Activated effector memory CD4-positive, alpha-beta T cell treated with Interleukin-2 at 50 U/mL for 16 hours (primary cell): ENCODE measurements at regions not wholly inside any gene's neighbourhood (a gene's known extent, or its start where the extent isn't known, plus 50 kb on each side); places are given as distances from the start of the nearest gene placed in this dataset.
"Not testable (repeated sequence)": the region's sequence is repeated elsewhere in the genome, so short reads cannot be mapped to it uniquely, and the experiment has no call there.

Experiments
- DNase-seq: peaks from one replicate; pipeline ENCODE4 v3.0.0-alpha.2; 2020

DNA sequence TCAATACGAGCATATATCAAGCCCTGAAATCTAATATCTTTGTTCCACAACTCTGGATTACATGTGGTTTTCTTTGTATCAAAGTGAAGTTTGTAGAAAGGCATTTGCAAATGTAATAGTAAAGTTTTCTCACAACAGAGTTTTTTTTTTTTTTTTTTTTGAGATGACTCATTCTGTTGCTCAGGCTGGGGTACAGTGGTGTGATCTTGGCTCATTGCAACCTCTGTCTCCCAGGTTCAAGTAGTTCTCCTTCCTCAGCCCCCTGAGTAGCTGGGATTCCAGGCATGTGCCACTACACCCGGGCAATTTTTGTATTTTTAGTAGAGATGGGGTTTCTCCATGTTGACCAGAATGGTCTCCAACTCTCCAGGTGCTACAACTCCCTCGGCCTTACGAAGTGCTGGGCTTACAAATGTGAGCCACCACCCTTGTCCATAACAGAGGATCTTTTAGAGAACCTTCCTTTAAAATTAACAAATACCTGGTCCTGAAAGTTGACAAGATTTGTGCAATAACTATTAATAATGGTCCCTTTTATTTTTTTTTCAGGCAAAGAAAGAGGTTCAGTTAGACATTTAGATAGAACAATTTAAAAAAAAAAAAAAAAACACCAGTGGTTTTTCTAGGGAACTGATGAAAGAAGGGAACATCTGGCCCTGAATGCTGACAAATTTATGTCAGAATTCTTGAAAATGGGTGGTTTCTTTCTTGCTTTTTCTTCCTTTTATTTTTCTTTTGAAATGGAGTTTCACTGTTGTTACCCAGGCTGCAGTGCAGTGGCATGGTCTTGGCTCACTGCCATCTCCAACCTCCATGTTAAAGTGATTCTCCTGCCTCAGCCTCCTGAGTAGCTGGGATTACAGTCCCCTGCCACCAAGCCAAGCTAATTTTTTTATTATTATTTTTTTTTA lies 278.5 kb downstream of the RPS4Y2 start:
- no peak for DNase-seq

DNA sequence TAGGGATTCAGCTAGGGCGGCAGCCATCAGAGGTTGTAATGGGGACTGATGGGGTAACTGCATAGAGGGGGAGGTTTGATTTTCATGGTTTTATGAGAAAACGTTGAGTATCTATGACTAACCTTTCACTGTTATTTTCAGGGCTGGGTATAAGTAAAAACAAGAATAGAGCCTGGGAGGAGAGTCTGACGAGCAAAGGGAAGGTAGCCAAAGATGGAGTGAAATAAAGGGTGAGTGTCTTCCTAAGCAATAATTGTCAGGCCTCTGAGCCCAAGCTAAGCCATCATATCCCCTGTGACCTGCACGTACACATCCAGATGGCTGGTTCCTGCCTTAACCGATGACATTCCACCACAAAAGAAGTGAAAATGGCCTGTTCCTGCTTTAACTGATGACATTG lies 281.5 kb downstream of the RPS4Y2 start:
- DNase-seq: not testable (repeated sequence)

DNA sequence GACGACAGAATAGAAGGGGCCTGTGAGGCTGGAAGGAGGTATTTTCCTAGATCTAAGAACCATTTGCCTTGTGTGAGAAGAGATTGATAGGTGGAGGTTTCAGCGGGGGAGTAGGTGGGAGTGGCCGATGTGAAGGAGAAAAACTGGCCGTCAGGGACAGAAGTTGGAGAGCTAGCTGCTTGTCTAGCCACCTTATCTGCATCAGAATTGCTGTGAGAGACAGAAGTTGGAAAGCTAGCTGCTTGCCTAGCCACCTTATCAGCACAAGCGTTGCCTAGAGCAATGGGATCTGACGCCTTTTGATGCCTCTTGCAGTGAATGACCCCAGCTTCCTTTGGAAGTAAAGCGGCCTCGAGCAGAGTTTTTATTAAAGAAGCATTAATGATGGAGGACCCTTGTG lies 283.9 kb downstream of the RPS4Y2 start:
- DNase-seq: no peak

DNA sequence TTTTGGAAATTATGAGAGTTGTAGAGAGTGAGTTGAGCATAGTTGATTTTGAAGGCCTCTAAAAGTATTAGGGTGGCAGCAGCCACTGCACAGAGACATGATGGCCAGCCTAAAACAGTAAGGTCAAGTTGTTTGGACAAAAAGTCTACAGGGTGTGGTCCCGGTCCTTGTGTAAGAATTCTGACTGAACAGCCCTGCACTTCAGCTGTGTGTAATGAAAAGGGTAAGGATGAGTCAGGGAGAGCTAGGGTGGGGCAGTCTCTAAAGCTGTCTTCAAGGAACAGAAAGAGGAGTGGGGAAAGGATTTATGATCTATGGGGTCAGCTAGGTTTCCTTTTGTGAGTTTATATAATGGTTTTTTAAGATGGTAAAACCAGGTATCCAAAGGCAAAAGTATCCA lies 284.8 kb downstream of the RPS4Y2 start:
- not testable (repeated sequence) for DNase-seq

DNA sequence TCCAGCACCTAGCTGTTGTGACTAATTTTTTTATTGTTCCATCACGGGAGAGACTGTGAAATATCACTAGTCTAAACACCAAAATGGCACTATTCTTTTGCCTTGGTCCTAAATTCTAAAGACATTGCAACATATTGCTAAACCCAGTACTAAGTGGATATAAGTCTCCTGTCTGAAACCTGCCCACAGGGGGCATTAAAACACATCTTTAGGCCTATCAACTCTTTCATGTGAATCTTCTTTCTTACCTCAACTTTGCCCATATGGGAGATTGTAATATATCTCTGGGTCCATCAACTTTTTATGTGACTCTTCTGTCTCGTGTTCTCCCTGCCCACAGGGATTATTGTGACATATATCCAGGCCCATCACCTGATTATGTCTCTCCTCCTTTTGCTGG lies 317.2 kb downstream of the RPS4Y2 start:
- no peak for DNase-seq

DNA sequence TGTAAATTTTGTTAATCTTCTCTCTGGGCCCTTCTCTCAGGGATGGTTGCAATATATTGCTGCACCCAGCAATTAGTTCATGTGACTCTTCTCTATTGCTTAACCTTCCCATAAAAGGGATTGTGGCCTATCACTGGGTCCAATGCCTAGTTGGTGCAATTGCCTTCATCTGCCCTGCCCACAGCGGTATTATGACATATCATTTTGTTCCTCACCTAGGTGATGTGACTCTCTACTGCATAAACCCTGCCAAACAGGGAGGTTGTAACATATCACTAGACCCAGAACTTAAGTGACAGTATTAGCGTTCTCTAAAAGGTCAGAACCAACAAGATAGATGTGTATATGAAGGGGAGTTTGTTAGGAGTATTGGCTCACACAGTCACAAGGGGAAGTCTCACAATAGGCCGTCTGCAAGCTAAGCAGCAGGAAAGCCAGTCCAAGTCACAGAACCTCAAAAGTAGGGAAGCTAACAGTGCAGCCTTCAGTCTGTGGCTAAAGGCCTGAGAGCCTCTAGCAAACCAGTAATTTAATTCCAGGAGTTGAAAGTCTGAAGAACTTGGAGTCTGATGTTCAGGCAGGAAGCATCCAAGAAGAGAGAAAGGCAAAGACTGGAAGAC lies 317.8 kb downstream of the RPS4Y2 start:
- no peak for DNase-seq

DNA sequence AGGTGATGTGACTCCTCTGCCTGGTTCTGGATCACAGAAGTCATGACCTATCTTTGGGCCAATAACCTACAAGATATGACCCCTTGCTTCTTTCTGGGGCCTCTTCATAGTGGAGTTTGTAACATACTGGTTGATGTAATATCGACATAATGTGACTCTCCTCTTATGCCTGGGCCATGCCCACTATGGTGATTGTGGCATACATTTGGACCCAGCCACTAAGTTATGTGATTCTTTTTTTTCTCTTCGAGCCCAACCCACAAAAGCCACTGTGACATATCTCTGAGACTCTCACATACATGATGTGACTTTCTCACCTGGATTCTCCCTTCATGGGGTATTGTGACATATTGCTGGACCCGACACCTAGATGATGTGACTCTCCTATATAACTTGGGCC lies 319.8 kb downstream of the RPS4Y2 start:
- no peak for DNase-seq

DNA sequence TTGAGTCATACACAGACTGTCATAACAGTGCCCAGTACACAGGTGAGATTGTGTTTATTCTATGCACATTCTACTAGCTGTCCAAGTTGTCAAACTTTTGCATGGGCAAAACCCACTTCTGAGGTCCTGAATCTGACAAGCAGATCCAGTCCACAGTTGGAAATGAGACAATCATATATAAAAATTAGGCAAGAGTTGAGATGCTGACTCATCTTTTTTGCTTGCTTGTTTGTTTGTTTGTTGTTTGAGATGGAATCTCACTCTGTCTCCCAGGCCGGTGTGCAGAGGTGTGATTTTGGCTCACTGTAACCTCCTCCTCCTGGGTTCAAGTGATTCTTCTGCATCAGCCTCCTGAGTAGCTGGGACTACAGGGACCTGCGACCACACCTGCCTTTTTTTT lies 323.8 kb downstream of the RPS4Y2 start:
- DNase-seq: no peak

DNA sequence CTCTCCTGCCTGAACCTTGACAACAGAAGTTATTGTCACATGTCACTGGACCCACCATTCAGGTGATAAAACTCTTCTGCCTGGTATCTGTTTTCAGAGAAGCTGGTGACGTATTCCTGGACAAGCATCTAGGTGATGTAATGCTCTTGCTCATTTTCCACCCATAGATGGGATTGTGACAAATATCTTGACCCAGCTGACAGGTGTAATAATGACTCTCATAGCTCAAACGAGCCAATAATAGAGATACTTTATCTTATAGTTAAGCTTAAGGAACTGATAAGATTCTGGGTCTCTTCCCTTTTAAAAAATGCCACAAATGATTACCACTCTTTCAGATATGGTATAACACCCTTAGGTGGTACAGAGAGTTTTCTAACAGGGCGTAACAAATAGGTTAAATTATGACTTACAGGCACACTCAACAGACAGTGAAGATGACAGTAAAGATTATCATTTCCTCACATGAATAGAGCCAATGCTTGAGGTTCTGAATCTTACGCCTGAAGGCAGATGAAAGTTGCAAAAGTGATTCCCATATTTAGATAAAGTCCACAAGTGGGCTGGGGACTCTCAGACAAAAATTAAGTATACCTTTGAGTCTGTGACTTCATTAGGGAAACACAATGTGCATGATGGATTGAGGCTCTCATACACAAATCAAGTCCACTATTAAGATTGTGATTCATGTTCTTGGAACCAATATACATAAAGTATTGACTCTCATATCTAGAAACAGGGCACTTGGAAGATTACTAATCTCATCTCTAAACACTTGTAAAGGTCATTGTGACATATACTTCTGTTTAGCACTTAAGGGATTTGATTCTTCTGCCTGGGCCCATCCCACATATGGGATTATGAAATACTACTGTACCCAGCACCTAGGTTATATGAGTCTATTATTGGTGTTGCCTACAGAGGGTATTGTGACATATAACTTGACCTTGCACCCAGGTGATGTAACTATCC lies 326.0 kb downstream of the RPS4Y2 start:
- no peak for DNase-seq

DNA sequence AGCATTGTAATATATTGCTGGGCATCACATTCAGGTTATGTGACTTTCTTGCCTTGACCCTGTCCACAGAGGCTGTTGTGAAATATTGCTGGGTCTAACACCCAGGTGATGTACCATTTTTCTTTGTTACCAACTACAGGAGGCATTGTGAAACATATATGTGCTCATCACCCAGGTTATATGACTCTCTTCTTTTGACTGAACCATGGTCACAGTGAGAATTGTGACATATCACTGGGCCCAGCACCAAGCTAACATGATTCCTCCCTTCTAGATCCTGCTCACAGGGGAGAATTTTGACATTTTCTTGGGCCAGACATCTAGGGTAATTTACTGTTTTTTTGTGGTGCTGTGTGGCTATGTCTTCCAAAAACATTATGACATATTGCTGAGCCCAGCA lies 326.7 kb downstream of the RPS4Y2 start:
- DNase-seq: no peak

DNA sequence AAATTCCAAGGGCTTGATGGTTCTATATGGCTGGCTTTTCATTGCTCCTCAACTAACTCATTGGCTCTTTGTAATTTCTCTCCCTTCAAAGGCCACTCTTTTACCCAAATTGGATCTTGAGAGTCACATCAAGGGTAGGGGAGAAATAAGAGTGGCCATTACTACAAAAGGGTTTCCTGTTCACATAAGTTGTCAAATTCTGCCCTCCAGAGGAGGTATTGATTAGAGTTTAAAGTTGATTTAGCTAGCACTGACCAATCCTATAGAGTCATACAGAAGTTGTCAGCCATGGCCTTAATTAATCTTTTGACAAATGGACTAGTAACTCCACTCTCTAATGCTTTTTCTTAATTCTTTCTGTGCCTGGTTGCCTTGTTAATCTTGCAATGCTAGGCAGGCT lies 336.0 kb downstream of the RPS4Y2 start:
- DNase-seq: no peak

DNA sequence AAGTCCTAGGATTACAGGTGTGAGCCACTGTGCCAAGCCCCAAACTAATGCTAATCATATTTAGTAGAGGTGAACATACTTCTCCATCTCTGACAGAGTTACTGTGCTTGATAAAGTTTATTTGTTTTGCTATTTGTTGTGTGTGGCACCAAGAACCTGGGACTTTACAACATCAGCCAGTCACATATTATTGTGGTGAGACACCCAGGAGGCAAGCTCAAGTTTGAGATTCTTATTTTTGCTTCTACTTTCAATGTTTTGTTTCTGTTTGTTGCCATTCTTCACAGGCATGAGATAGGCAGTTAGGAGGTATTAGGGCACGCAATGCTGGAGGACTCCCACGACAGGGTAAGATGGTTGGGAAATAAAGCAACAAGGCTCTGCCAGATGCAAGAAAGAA lies 346.6 kb downstream of the RPS4Y2 start:
- no peak for DNase-seq

DNA sequence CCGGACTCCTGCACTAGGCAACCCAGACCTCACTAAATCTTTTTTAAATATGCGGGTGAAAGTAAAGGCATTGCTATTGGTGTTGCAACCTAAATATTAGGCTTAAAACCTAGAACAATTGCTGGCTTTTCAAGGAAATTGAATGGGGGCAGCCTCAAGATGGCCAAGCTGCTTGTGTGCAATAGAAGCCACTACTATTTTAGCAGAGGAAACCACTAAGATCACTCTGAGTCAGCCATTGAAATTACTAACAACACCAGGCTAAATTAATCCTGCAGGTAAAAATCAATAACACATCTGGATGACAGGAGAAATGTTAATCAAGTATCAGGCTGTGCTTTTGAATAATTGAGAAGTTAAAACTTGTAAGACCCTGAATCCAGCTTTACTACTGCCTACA lies 348.0 kb downstream of the RPS4Y2 start:
- DNase-seq: no peak

DNA sequence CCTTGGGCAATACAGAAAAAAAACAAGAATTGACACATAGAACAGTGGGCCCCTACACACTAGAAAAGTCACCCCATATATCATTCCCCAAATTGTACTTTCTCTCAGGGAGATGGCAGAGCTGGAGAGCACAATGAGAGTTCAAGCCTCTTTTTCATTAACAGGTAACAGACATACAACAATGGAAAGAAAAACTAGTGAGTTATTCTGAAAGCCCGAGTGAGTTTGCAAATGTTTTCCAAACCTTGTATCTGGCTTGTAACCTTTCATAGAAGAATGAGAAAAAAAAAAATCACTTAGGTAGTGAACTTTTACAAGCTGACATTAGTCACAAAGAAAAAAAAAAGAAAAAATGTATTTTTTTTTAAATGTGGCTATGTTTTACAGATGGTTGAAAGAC lies 349.6 kb downstream of the RPS4Y2 start:
- no peak for DNase-seq

DNA sequence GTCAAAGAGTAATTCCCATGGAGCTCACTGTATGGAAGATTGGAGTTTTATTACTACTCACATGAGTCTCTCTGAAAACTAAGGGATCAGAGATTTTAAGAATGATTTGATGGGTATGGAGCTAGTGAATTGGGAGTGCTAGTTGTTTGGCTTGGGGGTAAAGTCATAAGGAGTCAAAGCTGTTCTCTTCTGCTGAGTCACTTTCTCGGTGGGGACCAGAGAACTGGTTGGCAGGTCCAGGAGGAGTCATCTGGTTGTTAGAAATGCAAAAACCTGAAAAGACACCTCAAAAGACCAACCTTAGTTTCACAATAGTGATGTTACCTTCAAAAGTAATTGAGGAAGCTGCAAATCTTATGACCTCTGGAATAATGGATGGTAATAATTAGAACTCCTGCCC lies 355.4 kb downstream of the RPS4Y2 start:
- DNase-seq: no peak

DNA sequence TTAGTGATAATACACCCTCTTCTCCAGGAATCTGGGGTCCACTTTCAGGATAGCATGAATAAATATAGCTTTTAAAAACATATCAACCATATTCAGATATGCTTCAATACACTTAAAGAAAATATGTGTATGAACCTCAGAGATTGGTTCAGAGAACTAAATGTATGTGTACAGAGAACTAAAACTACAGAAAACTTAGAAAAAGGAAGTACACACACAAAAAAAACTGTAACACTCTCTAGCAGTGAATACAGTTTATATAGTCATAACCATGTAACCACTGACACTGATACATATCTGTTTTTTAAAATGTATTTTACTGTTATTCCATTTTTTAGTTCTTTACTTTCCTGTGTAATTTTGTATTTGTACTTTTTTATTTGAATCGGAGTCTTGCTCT lies 365.2 kb downstream of the RPS4Y2 start:
- DNase-seq: no peak

DNA sequence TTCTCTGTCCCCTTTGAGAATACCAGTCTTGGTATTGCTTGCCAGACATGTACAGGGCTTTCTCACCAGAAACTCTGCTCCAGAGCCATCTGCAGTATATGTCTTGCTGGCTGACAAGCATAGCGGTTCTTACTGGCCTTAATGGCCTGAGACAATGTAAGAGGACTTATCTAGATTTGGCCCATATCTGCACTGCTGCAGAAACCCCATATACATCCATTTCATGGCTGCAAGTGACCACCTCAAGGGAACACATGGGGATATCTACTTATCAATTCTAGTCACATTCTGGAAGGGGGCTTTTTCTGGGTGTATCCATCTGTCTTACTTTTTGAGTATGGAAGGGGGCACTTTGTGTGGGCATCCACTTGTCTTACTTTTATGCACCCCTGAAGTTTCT lies 375.5 kb upstream of the RBMY1B start:
- no peak for DNase-seq

DNA sequence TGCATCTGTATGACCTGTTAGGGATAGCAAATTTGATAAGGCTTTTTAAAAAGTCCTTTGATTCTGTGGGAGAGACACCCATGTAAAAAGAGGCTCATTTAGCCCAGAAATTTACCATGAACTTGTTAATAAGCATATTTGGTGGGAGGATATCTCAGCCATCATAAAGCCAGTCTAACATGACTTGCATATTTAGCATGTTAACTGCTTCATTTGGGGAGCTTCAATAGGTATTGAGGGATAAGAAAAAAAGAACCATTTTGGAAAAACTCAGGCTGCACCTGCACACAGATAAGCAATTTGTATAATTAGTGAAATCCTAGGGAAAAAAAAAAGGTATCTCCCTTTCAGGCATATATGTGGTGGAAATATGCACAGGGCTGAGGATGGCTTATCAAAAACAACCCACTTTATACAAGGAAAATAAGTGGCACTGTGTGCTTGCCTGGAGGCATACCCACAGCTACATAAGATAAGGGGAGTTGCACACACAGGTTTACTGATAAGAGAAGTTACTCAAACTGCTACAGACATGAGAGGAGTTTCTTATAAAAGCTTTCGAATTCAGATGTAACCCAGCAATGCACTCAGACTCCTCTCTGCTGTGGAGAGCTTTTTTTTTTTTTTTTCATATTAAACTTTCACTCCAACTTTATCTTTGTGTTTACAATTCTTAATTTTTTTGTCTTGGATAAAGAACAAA lies 372.9 kb upstream of the RBMY1B start:
- no peak for DNase-seq

DNA sequence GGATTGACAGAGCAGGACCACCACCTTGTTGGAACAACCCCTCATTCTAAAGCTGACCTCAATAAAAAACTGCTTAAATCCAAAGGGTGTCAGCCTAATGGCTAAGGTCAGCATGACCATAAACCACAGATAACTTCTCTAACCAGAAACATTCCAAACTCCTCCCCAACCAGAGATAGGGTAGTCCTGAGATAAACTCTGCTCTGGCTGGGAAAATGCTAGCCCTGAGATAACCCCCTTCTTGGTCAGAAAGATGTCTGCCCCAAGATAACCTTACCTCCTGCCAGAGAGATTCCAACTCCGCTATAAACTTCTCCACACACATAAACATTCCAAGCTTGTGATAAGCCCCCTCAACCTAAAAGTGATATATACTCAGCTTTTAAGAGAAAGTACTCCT lies 364.8 kb upstream of the RBMY1B start:
- no peak for DNase-seq

DNA sequence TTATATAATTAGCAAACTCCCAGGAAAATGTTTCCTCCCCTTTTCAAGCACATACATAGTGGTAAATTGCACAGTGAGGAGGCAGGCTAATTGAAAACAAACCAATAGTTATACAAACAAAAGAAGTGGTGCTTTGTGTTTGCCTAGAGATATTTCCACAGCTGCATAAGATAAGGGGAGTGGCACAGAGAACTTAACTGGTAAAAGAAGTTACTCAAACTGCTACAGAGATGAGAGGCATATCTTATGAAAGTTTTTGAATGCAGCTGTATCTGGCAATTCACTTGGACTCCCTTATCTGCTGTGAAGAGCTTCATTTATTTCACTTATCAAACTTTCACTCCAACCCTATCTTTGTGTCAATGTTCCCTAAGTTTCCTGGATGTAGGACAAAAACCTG lies 361.2 kb upstream of the RBMY1B start:
- DNase-seq: no peak

DNA sequence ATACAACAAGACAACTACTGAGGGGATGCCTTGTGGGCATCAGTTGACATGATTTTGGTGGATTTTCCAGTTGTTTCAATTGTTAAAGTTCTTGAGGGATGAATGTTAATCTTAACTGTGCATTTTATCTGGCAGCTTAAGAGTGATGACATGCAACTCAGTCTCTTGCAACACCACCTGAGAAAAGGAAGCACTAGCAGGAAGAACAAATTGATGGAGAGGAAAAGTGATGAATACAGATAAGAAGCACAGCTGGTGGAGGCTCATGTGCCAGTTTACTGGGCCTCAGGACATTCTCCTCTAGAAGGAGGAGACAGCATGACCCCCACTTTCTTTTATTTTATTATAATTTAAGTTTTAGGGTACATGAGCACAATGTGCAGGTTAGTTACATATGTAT lies 341.3 kb upstream of the RBMY1B start:
- no peak for DNase-seq

DNA sequence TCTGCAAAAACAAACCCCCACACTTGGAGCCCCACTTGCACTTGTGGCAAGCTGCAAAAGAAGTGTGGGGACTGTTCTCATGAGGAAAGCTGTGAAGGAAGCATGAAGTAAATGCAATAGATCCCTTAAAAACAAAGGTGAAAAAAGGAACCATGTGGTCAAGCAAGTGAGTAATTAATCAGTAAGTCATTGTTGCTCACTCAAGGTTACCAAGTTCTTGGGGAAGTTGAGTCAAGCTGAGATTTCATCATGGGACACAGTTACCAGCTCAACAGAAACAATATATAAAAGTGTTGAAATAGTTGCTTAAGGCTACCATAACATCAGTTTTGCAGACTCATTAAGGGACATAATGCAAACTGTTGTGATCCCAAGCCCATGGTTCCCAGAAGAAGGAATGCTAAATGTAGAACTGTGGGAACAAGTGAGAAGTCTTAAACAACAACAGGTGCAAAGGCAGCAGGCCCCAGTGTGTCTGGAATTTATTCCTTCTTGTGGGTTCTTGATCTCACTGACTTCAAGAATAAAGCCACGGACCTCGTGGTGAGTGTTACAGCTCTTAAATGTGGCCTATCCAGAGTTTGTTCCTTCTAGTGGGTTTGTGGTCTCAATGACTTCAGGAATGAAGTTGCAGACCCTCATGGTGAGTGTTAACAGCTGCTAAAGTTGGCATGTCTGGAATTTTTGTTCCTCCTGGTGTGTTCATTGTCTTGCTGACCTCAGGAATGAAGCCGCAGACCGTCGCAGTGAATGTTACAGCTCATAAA lies 336.3 kb upstream of the RBMY1B start:
- DNase-seq: no peak
